Stomach (tissue), 8 donors: ENCODE measurements at regions not wholly inside any gene's neighbourhood (a gene's known extent, or its start where the extent isn't known, plus 50 kb on each side); places are given as distances from the start of the nearest gene placed in this dataset.

Experiments
- DNase-seq, 2 donors: peaks; one replicate each; pipeline versions ENCODE4 v3.0.0 to v3.0.0-alpha.2; 2013 to 2019
- H3K27ac ChIP-seq, 5 donors: fragments of 200-600 bp in 4 of 5; sonication (generic) in 4 of 5; one replicate each; pipeline ENCODE4 v1.5.1; 2013 to 2019; ENCODE audit warnings: mild to moderate bottlenecking in 1 of 5, moderate library complexity in 1 of 5
- H3K27me3 ChIP-seq, 3 donors: fragments of 200-600 bp; sonication (generic); one replicate each; pipeline ENCODE4 v1.5.1; 2017 to 2019; ENCODE audit warnings: mixed run types in 1 of 3
- H3K36me3 ChIP-seq, 4 donors: fragments of 200-600 bp; sonication (generic); 1 replicate in 3 of 4; 2 replicates in 1 of 4; pipeline ENCODE4 v1.5.1; 2016 to 2019
- H3K4me1 ChIP-seq, 4 donors: fragments of 200-600 bp; sonication (generic); one replicate each; pipeline ENCODE4 v1.5.1; 2016 to 2019
- H3K4me3 ChIP-seq, 4 donors: fragments of 200-600 bp; sonication (generic) in 3 of 4; one replicate each; pipeline ENCODE4 v1.5.1; 2016 to 2019; ENCODE audit warnings: mild to moderate bottlenecking in 1 of 4
- H3K9me3 ChIP-seq, 4 donors: fragments of 200-600 bp; sonication (generic); one replicate each; pipeline ENCODE4 v1.5.1; 2016 to 2019
- CTCF ChIP-seq, 7 experiments: fragments of 450-650 bp in 4 of 7; fragments of 200-600 bp in 3 of 7; sonication (generic) in 3 of 7; IDR thresholded peaks; one replicate each; pipeline ENCODE4 v1.5.1; 2016 to 2019; ENCODE audit warnings: antibody characterized with exemption in 7 of 7, control low read depth in 2 of 7, mild to moderate bottlenecking in 1 of 7
- EP300 ChIP-seq: sonication (generic); formaldehyde crosslinking; IDR thresholded peaks from one replicate; pipeline ENCODE4 v1.6.1; 2017; ENCODE audit warnings: antibody characterized with exemption
- POLR2A ChIP-seq, 4 donors: fragments of 450-650 bp; IDR thresholded peaks; one replicate each; pipeline ENCODE4 v1.6.1; 2016; ENCODE audit warnings: antibody characterized with exemption in 4 of 4, control low read depth in 2 of 4, mild to moderate bottlenecking in 1 of 4, moderate library complexity in 1 of 4
- POLR2AphosphoS5 ChIP-seq, 3 donors: sonication (generic); formaldehyde crosslinking; IDR thresholded peaks; one replicate each; pipeline ENCODE4 v1.6.1; 2016; ENCODE audit warnings: antibody characterized with exemption in 3 of 3
- WGBS, 5 donors: extraction: QIAGEN DNeasy Blood & Tissue Kit in 3 of 5; methylation state at CpG; one replicate each; pipeline versions ENCODE4 v1.1.5 to v1.1.7; 2013 to 2018; 5-methylcytosine and 5-hydroxymethylcytosine counted together
- intact Hi-C: fragments of 100-400 bp; cut with DNase I; formaldehyde crosslinking; loops from one replicate; pipeline ENCODE4 v1.15.1; 2023; ENCODE audit warnings: low total_unique reads
- donor health status: healthy with polysubstance abuse.
- donor health status: Bipolar disorder and iron deficiency.
- donor health status: healthy.

- Histone ChIP-seq H3K4me1 (no peaks in the 10 kb centered on the region), H3K27me3 (no peaks in the 10 kb centered on the region), H3K36me3 (no peaks in the 10 kb centered on the region), H3K4me3 (no peak overlapping the region), H3K9me3 (peaks cover 0 to 9% (median 2%) of the 10 kb centered on the region in 4 donors), H3K27ac (no peak overlapping the region)
- no peak for DNase-seq
- no peak for TF ChIP-seq EP300
- TF ChIP-seq POLR2A (IDR thresholded peaks at IDR 0.05) = no peak
- TF ChIP-seq POLR2AphosphoS5 (IDR thresholded peaks at IDR 0.05) = no peak
- no peak for TF ChIP-seq CTCF (IDR thresholded peaks at IDR 0.05)
- WGBS, 5 donors = 83 to 92% (median 91%) methylated on average over 5 of the region's 5 CpGs
- intact Hi-C loops = no loop called here
Measured at GRCh38 chr1:208570362-208570761, 326.2 kb upstream of the PLXNA2 start.

- DNase-seq = no peak
- H3K4me3 ChIP-seq = no peak overlapping the region
- H3K36me3 ChIP-seq = no peaks in the 10 kb centered on the region
- intact Hi-C loops = no loop called here
- TF ChIP-seq CTCF (IDR thresholded peaks at IDR 0.05) (no peak), POLR2A (IDR thresholded peaks at IDR 0.05) (no peak), POLR2AphosphoS5 (IDR thresholded peaks at IDR 0.05) (no peak), EP300 (no peak)
- no peak overlapping the region for H3K27ac ChIP-seq
- no peaks in the 10 kb centered on the region for H3K27me3 ChIP-seq
- 77 to 82% (median 77%) methylated on average over 4 of the region's 4 CpGs for WGBS, 5 donors
- no peaks in the 10 kb centered on the region for H3K9me3 ChIP-seq
- no peaks in the 10 kb centered on the region for H3K4me1 ChIP-seq
Measured at GRCh38 chr1:208576425-208576824, 332.2 kb upstream of the PLXNA2 start.

- 41 to 67% (median 50%) methylated on average over 1 of the region's 1 CpG for WGBS, 5 donors
- no peaks in the 10 kb centered on the region for H3K36me3 ChIP-seq
- H3K4me3 ChIP-seq = no peak overlapping the region
- intact Hi-C loops = no loop called here
- H3K27ac ChIP-seq = no peak overlapping the region
- no peak for DNase-seq
- H3K9me3 ChIP-seq = no peaks in the 10 kb centered on the region
- no peaks in the 10 kb centered on the region for H3K27me3 ChIP-seq
- TF ChIP-seq POLR2AphosphoS5 (IDR thresholded peaks at IDR 0.05) (no peak), POLR2A (IDR thresholded peaks at IDR 0.05) (no peak), EP300 (no peak), CTCF (IDR thresholded peaks at IDR 0.05) (no peak)
- H3K4me1 ChIP-seq = no peaks in the 10 kb centered on the region
Measured at GRCh38 chr1:208577381-208577905, 333.3 kb upstream of the PLXNA2 start.

- Histone ChIP-seq H3K4me1 (no peaks in the 10 kb centered on the region), H3K4me3 (no peak overlapping the region), H3K36me3 (no peaks in the 10 kb centered on the region), H3K27ac (no peak overlapping the region), H3K27me3 (no peaks in the 10 kb centered on the region), H3K9me3 (no peaks in the 10 kb centered on the region)
- TF ChIP-seq POLR2A (IDR thresholded peaks at IDR 0.05) (no peak), POLR2AphosphoS5 (IDR thresholded peaks at IDR 0.05) (no peak), EP300 (no peak), CTCF (IDR thresholded peaks at IDR 0.05) (no peak)
- WGBS, 5 donors = 70 to 74% (median 71%) methylated on average over 3 of the region's 3 CpGs
- DNase-seq = no peak
- intact Hi-C loops = no loop called here
Measured at GRCh38 chr1:208581209-208581608, 337.0 kb upstream of the PLXNA2 start.
